AG20443 (cell line): ENCODE measurements at regions not wholly inside any gene's neighbourhood (a gene's known extent, or its start where the extent isn't known, plus 50 kb on each side); places are given as distances from the start of the nearest gene placed in this dataset.

Experiments used
- DNase-seq: peaks from one replicate; pipeline ENCODE4 v3.0.0; 2012; ENCODE audit warnings: low spot score, mixed read lengths

GRCh38 chrY:7204456-7204855 is 292.9 kb upstream of the AMELY start:
- no peak for DNase-seq

GRCh38 chrY:7182591-7182990 is 271.0 kb upstream of the AMELY start:
- DNase-seq, result no peak

GRCh38 chrY:7177631-7178030 is 266.1 kb upstream of the AMELY start:
- DNase-seq, result peak; percentile 32

GRCh38 chrY:7169475-7169874 is 257.9 kb upstream of the AMELY start:
- no peak for DNase-seq

GRCh38 chrY:7141477-7141876 is 229.9 kb upstream of the AMELY start:
- no peak for DNase-seq
